GM12874 (cell line): ENCODE measurements at regions not wholly inside any gene's neighbourhood (a gene's known extent, or its start where the extent isn't known, plus 50 kb on each side); places are given as distances from the start of the nearest gene placed in this dataset.

Experiments
- CTCF ChIP-seq: IDR thresholded peaks from 2 replicates; pipeline ENCODE4 v1.5.1; 2011; ENCODE audit warnings: low read depth, mild to moderate bottlenecking, control low read depth, low read length, moderate library complexity; ENCODE audit not compliant: insufficient read depth

GRCh38 chr3:20510396-20510795 is 324.4 kb upstream of the SGO1 start:
- no peak for TF ChIP-seq CTCF

GRCh38 chr3:20503394-20504082 is 317.5 kb upstream of the SGO1 start:
- TF ChIP-seq CTCF: no peak

GRCh38 chr3:20490996-20491395 is 305.0 kb upstream of the SGO1 start:
- no peak for TF ChIP-seq CTCF

GRCh38 chr3:20488151-20488550 is 302.1 kb upstream of the SGO1 start:
- TF ChIP-seq CTCF: no peak

- TF ChIP-seq CTCF: no peak
Observed at GRCh38 chr3:20484126-20484525, 298.1 kb upstream of the SGO1 start.

GRCh38 chr3:20482350-20482749 is 296.3 kb upstream of the SGO1 start:
- TF ChIP-seq CTCF: no peak

- no peak for TF ChIP-seq CTCF
Observed at GRCh38 chr3:20480786-20481365, 294.9 kb upstream of the SGO1 start.

- TF ChIP-seq CTCF: no peak
Observed at GRCh38 chr3:20478436-20478835, 292.4 kb upstream of the SGO1 start.
